HG03060 (cell line): ENCODE measurements at regions not wholly inside any gene's neighbourhood (a gene's known extent, or its start where the extent isn't known, plus 50 kb on each side); places are given as distances from the start of the nearest gene placed in this dataset.
"Not testable (repeated sequence)": the region's sequence is repeated elsewhere in the genome, so short reads cannot be mapped to it uniquely, and the experiment has no call there.

Source experiments
- ATAC-seq: cut with Tn5 transposase; IDR thresholded peaks from one replicate; pipeline ENCODE4 v1.9.1; 2021; ENCODE audit warnings: low read depth, moderate number of reproducible peaks; ENCODE audit not compliant: unreplicated experiment

DNA sequence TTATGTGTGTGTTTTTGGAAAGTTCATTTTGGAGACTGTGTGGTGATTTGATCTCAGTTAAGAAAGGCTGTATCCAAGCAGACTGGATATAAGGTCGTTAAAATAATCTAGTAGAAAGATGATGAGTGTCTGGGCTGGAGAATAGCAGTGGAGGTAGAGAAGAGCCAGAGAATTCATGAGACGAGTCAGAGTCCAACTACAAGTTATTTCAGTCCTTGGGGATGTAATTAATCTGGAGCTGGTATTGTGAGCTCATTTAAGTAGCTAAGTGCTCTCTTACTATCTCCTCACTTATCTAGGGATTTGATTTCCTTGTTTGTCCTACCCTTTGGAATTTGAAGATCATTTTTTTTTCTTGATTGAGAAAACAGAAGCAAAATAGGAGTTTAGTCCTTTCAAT is 1219.0 kb upstream of the ADGRL4 start:
- no peak for ATAC-seq

DNA sequence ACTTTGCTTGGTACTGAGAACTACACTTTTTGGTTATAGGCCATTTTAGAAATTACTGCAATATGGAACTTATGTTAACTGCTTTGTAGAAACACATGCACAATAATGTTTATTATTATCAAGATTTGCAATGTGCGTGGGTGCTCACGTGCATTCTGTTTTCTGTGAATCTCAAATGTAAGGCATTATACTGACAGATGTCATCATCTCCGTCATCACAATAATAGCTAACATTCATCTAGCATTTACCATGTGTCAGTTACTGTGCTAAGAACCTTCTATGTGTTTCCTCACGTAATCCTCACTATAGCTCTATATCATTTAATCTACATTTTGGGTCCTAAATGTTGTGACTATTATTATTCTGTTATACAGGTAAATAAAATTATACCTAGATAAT is 1214.8 kb upstream of the ADGRL4 start:
- no peak for ATAC-seq

DNA sequence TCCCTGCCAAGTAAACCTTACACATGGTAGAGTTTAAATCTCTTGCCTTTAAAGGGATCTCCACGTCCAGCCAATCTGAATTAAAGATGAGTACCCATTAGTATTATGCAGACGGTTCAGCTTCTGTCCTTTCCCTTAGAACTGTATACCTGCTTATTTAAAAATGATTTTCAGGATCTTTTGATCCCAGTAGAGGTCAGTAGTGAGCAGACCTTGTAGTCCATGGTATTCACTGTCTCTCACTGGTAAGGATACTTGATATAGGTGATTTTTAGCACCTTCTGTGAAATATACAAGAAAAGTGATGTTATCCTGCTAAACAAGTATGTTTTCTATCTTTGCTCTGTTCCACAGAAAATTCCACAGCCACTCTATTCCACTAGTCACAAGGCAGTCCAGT is 1211.6 kb upstream of the ADGRL4 start:
- no peak for ATAC-seq

DNA sequence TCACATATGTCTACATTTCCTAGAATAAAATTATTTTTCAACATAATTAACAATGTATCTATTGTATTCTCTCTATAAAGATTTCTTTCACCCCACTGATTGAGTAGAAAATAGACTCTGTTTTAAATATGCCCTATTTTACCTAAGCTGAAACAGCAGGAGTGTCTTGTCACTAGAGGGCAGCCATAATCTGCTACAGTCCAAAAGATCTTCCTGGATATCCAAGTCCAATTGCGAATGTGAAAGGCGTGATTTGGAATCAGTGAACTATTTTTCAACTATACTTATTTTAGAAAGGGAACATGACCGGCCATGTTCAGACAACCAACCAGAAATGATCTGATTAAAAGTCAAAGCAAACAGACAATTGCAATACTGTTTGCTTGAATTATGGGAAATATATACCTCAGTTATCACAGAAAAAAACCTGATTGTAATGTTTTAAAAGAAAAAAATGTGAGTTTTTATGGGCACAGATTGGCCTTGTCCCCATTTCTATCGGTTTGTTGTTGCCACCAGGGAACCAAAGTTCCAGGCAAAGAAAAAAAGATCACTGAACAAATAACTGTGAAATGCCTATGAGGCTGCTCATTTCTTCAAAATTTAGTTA is 1211.0 kb upstream of the ADGRL4 start:
- no peak for ATAC-seq

DNA sequence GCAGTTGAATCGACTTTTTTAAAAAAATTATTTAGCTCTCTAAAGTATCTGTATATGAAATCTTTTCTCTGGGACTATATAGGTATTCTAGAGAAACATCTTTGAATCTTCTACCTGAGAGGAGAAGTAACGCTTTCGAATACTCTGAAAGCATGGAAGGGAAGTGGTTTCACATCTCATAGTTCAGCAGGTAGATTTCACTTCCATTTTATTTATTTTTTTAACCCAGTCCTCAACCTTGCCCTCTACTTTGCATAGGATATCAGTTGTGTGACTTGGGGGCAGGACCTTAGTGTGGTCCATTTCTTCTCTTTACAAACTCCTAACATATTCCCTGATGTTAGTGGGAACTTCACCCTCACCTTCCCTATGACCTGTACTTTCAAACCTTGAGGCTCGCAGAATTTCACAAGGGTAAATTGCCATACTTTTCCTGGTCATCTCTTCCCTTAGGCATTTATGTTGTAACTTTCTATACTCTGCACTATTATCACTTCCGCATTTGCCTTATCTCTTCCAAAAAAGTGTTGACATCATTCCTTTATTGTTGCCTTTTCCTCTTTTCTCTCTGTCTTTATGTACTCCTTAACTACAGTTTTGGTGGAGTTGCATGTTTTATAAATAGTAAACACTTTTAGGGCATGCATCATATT is 1208.5 kb upstream of the ADGRL4 start:
- no peak for ATAC-seq

DNA sequence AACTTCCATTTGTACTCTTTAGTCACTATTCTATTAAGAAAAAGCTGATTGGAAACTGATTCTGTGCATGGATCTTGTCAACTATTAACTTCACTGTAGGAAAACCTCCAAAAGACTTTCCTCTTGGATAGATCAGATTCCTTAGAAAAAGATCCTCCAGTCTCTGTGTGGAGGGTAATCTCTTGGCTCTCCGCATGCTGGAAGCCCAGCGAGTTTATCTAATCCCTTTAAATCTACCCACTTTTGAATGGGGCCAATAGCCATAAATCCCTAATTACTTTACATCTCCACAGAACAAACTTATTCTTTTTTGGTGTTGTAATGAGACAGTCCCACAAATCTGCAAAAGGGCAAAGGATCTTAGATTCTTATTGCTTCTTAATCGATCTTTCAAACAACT is 1206.4 kb upstream of the ADGRL4 start:
- no peak for ATAC-seq

DNA sequence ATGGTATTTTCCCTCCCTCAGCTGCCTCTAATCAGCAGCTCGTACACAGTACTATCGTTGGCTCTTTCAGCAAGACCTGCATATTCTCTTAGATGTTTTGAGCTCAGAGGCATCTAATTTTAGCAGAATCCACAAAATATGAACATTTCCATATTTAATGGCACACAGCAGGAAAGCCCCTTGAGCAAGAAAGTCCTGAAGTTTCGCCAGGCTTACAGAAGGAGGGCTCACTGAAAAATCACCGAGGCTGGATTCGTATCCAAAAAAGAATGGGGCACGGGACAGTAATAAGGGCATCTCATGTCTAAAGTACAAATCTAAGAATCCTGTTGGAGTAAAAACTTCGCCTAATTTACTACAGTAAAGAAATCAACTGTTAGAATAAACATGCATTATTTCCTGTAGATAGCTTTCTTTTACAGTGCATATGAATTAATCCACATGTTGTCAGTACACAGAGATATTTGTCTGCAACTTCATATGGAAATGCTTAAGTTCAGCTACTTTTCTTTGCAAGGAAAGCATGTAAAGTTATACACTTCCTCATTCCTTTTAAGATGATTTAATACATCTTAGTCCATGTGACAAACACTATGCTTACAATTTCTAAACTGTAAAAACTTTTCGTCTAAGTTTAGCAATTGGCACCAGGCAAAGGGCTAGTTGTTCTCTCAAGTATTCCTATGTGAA is 1205.3 kb upstream of the ADGRL4 start:
- ATAC-seq = no peak

DNA sequence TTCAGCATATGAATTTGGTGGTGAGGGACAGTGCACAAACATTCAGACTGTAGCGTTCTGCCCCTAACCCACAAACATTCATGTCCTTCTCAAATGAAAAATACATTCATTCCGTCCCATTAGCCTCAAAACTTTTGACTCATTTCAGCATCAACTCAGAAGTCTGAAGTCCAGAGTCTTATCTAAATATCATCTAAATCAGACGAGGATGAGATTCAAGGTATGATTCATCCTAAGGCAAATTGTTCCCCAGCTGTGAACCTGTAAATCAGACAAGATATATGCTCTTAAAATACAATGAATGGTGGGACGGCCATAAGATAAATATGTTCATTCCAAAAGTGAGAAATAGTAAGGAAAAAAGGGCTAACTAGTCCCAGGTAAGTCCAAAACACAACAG is 1195.6 kb upstream of the ADGRL4 start:
- ATAC-seq = no peak

DNA sequence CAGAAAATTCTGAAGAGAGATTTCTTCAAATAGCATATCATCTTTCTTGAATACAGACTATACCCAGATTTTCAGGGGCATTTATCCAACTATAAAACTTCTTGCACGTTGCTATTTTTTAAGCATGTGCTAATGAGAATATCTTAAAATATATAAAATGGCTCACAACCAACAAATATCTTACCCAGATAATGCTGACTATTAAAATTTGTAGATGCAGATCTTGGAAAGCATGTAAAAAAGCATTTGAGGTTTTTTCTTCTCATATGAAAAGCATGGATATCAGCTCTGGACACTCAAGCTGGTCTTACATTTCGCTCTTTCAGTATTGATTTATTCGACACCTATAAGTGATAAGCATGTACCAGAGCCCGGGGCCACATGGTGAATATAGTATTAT is 1187.7 kb upstream of the ADGRL4 start:
- ATAC-seq = no peak

DNA sequence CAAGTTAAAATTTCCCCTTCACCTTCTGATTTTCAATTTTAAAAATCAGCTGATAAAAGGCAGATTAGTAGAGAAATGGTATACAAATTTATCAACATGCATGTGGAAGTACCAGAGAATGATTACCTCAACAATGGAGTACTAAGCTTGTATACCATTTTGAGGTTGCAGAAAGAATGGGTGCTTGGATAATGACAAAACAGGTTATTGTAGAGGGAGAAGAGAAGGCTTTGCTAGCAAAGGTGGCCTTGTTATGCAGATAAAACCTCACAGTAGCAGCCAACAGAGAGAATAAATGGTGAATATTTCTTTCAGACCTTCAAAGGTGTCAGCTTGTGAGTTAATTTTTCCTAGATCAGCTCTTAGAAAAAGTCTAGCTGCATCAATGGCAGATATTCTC is 1174.9 kb upstream of the ADGRL4 start:
- no peak for ATAC-seq

DNA sequence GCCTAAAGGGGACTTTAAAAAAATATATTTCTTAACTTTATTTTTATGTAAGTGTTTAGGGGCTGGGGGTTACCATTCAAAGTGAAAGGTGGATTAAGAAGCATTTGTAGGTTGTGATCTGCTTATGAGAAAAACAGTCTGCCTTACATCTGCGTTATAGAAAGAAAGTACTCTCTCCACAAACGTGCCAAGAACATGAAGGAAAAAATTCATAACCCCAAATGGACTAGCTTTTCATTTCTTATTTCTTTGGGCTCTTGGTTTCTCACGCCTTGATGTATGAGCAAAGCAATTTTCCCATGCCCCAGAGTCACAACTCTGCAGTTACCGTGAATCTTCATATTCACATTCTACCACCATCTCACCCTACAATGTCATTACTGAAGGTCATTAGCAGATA is 1165.1 kb upstream of the ADGRL4 start:
- no peak for ATAC-seq

DNA sequence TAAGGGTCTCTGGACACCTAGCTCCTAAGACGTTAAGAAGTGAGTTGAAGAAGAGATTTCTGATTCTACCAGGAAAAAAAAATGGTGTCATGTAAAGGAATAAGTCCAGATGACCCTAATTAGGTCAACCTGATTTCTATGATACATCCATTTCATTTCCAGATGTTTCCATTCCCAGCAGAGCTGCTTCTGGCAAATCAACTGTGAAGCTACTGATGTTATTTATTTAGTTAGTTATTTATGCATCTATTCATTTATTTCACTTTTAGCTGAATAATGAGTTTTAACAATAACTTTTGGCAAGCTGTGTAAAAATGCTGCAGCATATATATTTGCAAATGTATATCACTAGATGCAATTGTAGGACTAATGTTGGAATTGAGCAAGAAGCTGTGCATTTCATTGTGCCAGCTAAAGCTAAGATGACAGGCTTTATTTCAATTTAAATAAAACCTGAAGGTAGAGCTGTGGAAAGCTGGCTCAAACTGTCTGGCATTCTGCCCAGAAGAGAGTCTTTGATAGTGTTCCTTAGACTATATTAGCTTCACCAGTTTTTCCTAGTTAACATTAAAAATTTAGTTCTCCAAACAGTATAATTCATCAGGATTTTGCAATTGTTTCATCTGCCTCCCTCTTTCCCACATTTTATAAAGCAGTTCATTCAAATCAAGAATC is 1164.4 kb upstream of the ADGRL4 start:
- ATAC-seq = no peak

DNA sequence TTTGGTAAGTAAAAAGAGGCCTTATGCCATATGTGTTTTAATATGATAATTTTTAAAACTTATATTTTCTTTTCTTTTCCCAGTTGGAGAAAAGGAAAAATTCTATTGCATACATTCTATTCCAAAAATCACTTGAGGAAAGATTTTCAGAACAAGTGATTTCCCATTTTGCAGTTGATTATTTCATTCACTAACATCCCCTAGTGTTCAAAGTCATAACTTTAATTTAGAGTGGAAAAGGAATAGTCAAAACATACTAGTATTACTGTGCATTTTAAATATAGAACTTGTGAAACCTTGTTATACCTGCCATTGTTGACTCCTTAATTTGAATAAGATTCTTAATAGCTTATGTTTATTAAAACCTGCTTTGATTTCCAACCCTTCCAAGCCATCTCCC is 1157.6 kb upstream of the ADGRL4 start:
- no peak for ATAC-seq

DNA sequence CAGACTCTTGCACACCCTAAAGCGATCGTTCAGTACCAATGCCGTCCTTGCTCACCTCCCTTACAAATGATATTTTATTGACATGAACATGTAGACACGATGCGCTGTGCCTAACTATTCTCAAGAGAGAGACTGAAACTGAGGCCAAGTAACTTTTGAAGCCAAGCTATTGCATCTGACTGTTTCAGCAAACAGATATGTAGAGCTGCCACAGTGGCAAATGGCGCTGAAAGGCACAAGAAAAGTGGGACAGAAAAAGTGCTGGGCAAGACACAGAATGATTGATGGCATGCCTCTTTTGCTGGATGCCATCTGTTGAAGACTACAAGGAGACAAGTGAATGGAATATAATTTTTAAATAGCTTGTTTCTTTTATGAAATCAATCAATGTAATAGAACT is 1157.2 kb upstream of the ADGRL4 start:
- ATAC-seq = no peak

DNA sequence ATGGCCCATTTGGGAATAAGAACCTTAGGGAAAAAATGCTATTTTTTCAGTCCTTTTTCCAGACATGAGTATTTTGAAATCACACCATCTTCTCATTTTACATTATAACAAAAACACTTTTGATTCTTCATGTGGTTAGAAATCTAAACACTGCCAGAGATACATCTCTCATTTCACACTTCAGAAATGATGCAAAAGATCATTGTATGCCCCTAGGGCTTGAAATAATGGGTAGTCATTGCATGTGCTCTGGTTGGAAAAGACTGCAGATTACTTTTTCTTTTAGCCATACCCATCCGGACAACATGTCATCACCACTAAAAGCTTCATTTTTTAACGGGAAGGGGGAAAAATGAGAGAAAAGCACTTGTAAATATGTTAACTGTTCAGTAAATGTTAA is 1152.2 kb upstream of the ADGRL4 start:
- ATAC-seq = no peak

DNA sequence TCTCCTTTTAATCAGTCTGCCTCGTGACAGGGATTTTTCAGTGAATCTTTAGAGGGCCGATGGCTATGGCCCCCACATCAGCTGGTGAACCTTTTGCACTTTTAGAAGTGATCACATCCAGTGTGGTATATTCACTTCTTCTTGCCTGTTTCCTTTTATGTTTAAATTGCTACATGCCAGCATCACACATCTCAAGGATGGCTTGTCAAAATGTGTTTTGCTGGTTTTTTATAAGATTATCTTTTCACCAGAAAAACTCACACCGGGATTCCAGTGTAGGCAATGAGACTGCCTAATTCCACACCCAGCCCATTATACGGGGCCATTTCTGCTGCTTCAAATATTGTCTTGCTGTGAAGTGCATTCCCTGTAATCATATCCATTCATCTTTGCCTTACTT is 1151.7 kb upstream of the ADGRL4 start:
- ATAC-seq = no peak

DNA sequence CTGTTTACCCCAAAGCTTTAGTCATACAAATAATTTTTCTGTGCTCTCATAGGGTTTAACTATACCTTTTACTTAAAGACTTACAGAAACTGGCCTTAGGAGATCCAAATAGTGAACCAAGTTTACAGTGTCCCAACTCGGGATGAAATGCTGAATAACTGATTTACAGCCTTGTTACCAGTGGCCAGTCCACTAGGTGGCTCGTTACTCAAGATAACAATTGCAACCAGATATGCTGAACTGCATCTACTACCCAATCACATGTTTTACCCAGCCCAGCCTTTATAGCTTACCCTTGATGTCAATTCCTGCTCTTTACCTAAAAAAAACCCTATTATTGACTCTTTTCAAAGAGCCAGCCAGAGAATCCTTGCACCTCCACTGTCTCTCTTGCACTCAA is 1148.8 kb upstream of the ADGRL4 start:
- ATAC-seq = no peak

DNA sequence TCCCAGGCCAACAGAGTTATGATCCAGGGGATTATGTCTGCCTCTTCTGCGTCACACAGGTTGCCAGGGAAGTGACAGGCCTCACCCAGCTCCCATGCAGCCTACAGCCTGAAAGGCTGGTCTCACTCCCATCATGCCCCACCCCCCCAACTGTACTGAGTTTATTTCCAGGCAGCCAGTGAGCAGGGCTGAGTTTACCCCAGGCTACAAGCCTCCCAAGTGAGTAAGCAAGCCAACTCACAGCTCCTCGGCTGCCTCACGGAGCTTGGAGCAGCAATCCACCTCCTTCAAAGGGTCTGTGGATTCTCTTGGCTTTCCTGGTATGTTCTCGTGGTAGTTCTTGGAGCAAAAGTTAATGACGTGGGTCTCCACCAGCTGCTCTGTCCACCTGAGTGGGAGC is 1147.6 kb upstream of the ADGRL4 start:
- no peak for ATAC-seq

DNA sequence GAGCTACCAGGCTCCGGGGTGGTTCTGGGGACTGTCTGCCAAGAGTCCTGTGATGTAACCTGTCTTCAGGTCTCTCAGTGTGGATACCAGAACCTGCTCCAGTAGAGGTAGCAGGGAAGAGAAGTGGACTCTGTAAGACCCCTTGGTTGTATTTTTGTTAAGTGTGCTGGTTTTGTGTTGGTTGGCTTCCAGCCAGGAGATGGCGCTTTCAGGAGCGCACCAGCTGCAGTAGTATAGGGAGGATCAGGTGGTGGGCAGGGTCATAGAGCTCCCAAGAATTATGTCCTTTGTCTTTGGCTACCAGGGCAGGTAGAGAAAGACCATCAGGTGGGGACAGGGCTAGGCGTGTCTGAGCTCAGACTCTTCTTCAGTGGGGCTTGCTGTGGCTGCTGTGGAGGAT is 1147.2 kb upstream of the ADGRL4 start:
- ATAC-seq = no peak

DNA sequence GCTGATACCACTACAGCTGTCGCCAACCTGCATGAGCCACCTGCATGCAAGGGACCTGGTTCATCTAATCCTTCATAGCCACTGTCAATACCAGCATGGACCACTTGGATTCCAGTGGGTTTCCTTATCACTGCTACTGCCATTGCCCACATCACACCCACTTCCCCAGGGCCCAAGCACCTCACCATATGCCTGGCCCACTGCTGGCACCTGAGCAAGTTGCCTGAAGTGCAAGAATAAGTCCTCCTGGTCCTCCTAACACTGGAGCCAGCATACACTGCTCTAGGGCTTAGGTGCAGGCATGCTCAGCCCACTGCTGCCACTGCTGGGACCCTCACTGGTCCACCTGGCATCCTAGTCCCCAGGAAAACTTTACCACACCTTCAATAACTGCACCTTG is 1136.8 kb upstream of the ADGRL4 start:
- no peak for ATAC-seq

DNA sequence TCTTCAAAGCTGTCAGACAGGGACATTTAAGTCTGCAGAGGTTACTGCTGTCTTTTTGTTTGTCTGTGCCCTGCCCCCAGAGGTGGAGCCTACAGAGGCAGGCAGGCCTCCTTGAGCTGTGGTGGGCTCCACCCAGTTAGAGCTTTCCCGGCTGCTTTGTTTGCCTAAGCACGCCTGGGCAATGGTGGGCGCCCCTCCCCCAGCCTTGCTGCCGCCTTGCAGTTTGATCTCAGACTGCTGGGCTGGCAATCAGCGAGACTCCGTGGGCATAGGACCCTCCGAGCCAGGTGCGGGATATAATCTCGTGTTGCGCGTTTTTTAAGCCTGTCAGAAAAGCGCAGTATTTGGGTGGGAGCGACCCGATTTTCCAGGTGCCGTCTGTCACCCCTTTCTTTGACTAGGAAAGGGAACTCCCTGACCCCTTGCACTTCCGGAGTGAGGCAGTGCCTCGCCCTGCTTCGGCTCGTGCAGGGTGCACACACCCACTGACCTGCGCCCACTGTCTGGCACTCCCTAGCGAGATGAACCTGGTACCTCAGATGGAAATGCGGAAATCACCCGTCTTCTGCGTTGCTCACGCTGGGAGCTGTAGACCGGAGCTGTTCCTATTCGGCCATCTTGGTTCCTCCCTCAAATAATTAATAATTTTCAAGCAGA is 1131.5 kb upstream of the ADGRL4 start:
- not testable (repeated sequence) for ATAC-seq
